ENCODE measurements at regions not wholly inside any gene's neighbourhood (a gene's known extent, or its start where the extent isn't known, plus 50 kb on each side); places are given as distances from the start of the nearest gene placed in this dataset.

DNA sequence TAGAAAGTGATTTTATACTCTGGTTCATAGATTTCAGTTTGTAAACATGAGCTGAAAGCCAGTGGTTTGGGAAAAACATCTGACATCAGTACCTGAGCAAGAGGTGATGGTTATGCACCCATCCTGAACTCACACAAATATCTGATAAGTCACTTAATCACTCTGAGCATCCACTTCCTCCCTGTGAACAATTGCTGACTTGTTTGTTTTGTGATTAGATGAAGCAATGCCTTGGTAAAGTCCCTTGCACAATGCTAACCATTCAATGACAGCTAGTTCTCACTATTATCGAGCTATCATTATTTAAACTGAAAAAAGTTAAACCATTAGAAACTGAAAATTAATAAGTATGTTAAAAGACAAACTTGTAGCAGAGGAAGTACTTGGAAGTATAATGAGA lies 303.0 kb downstream of the PLOD2 start:
- no peak for TF ChIP-seq FOXA1 (IDR thresholded peaks at IDR 0.05)
- no peak for TF ChIP-seq HDGF (IDR thresholded peaks at IDR 0.05; ENCODE audit: borderline replicate concordance)
- TF ChIP-seq SUZ12 (IDR thresholded peaks at IDR 0.05) = no peak
- TF ChIP-seq, protein P1, sequence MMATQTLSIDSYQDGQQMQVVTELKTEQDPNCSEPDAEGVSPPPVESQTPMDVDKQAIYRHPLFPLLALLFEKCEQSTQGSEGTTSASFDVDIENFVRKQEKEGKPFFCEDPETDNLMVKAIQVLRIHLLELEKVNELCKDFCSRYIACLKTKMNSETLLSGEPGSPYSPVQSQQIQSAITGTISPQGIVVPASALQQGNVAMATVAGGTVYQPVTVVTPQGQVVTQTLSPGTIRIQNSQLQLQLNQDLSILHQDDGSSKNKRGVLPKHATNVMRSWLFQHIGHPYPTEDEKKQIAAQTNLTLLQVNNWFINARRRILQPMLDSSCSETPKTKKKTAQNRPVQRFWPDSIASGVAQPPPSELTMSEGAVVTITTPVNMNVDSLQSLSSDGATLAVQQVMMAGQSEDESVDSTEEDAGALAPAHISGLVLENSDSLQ (IDR thresholded peaks at IDR 0.05) = no peak
- TF ChIP-seq LEF1 (IDR thresholded peaks at IDR 0.05; ENCODE audit: borderline replicate concordance) = no peak
- no peak for TF ChIP-seq SP1 (IDR thresholded peaks at IDR 0.05)
- no peak for TF ChIP-seq ZNF384 (IDR thresholded peaks at IDR 0.05)
- no peak for TF ChIP-seq ARNT (IDR thresholded peaks at IDR 0.05)
- no peak for TF ChIP-seq BHLHE40 (IDR thresholded peaks at IDR 0.05; ENCODE audit: borderline replicate concordance)
- no peak for TF ChIP-seq ELF4 (IDR thresholded peaks at IDR 0.05)
- no peak for TF ChIP-seq FOXK2 (IDR thresholded peaks at IDR 0.05)
- TF ChIP-seq NFRKB (IDR thresholded peaks at IDR 0.05) = no peak
- no peak for TF ChIP-seq TARDBP (IDR thresholded peaks at IDR 0.05)
